HG03571 (cell line): ENCODE measurements at regions not wholly inside any gene's neighbourhood (a gene's known extent, or its start where the extent isn't known, plus 50 kb on each side); places are given as distances from the start of the nearest gene placed in this dataset.
"Not testable (repeated sequence)": the region's sequence is repeated elsewhere in the genome, so short reads cannot be mapped to it uniquely, and the experiment has no call there.

ENCODE experiments used
- ATAC-seq: cut with Tn5 transposase; IDR thresholded peaks from one replicate; pipeline ENCODE4 v1.9.1; 2021; ENCODE audit not compliant: unreplicated experiment

DNA sequence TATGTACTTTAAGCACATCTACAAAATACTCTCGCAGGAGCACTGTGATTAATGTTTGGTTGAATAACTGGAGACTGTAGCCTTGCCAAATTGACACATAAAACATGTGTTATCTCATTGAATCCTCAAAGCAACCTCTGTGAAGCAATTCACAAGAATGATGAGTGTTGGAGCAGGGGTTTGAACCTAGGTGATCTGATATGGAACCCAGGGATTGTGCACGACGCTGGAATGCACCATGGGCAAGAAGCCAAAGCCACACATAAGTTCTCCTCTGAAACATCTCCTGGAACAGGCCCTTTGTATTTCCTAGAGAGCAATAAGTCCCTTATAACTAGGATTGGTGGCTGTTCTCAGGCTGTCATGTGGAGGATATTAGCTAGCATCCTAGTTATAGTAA is 124.6 kb upstream of the IVNS1ABP start:
- ATAC-seq = no peak

DNA sequence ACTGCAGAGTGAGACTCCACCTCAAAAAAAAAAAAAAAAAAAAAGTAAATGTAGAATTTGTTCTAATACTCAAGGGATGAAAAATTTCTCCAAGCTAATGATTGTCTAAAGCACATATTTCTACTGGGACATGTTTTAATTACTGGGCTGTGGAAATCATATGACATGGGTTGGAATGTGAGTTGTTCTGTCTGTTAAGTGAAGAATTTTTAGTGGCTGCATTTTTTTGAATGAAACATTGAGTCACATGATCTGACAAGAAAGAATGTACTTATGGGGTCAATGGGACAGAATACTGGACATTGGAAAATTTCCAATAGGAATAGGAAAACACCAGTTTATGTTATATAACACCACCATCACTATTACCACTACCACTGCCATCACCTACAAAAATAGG is 123.8 kb upstream of the IVNS1ABP start:
- no peak for ATAC-seq

DNA sequence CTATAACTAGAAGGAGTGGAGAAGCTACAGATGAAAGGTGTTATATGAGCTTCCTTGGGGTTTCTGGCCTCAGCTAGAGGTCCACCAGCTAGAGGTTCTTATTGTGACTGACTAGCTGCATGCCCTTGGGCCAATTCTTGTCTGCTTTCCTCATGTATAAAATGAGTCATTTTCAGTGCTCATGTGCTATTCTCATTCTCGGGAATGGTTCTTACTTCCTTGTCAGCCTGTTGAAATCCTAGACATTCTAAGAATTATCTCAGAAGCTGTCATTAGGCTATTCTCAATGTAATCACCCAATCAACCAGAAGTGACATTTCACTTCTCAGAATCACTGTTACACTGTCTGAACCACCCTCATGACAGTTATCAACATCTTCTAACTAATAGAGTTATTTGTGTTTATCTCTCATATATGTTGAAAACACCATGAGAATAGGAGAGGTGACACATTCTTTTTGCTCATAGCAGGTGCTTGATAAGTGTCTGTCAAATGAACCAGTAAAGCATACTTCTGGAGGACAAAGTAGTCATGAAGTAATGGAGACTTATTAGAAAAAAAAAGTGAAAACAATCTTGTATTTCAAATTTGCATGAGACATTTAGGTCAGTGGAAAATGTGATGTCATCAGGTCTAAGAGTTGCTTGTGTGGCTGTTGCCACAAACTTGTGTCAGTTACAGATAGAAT is 122.8 kb upstream of the IVNS1ABP start:
- ATAC-seq = peak; percentile 68

DNA sequence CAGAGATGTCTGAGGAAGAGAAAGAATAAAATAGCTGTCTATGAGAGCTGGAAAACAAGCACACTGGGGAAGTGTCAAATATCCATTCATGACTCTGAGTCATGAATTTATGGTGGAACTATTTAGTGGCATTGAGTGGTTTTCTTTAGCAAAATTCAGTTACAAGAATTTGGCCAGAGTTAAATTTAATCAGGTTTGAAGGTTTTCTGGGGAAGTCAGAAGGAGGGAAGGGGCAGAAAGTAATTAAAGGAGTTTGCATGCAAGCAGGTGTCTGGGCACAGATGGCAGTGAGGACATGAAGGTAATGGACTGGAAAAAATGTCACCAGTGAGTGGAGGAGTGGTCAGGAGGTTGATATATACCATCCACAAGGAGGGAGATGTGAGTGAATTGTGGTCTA is 121.9 kb upstream of the IVNS1ABP start:
- ATAC-seq = no peak

DNA sequence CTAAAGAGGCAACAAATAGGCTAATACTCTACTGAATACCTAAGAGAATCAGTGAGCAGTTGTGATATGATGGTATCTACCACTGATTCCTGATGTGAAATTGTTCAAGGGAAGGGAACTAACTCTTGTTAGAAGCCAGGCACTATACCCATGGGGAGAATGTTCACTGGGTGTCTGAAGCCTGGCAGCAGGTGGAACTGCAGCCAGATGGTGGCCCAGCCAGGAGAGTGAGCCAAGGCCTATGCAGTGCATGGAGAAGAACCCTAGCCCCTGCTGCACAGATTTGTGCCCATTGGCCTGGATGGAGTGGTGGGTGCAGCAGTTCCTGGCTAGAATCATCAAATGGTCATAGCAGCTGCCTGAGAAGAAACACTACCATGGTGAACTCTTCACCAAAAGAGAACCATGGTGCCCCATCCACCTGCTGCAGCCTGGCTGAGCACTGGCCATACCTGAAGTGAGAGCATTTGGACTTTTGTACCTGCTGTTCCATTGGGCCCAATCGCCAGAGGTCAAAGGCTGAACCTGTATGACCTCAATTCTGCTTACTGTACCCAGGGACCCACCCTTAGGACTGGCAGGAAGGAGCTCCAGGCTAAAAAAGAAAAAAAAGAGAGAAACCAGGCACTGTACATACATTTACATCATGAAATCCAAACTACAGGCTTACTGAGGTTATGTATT is 118.8 kb upstream of the IVNS1ABP start:
- ATAC-seq = no peak

DNA sequence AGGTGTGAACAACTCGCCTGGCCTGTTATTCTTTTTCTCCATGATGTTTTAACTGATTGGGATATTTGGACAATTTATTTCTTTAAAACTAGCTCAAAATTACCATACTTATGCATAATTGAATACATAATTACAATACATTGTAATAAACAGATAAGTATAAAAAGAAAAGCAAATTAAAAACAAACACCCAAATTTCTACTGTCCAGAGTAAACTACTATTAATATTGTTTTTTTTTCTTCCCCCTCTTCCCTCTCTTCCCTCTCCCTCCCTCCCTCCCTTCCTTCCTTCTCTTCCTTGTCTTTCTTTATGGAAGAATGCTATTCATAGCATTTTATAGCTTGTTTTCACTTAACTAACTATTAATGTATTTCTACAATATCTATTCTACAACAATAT is 117.7 kb upstream of the IVNS1ABP start:
- no peak for ATAC-seq

DNA sequence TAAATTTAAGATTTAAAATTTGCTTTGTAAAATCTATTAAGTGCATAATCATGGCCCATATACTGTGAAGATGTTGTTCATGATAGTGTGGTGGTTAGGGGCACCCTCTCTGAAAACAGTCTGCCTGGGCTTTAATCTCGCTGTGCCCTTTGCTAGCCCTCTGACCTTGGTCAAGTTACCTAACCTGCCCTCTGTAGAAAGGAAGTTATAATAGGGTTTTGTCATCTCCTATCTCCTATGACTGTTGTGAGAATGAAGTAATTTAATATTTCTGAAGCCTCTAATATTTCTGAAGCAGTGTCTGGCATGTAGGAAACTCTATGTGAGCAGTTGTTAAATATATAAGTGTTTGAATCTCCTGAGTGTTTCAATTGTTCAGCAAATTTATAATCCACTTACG is 116.6 kb upstream of the IVNS1ABP start:
- no peak for ATAC-seq

DNA sequence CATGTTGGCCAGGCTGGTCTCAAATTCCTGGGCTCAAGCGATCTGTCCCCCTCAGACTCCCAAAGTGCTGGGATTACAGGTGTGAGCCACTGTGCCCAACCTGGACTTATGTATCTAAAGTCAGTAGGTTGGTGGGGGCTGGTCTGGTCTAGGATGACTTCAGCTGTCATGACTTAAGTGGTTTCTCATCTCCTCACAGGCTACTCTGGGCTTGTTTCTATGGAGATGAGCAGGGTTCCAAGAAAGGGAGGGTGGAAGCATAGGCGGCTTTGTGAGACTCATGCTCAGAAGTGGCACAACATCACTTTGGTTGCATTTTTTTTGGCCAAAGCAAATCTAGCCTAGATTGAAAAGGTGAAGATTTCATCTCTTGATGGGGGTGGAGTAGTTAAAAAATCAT is 115.9 kb upstream of the IVNS1ABP start:
- ATAC-seq = no peak

DNA sequence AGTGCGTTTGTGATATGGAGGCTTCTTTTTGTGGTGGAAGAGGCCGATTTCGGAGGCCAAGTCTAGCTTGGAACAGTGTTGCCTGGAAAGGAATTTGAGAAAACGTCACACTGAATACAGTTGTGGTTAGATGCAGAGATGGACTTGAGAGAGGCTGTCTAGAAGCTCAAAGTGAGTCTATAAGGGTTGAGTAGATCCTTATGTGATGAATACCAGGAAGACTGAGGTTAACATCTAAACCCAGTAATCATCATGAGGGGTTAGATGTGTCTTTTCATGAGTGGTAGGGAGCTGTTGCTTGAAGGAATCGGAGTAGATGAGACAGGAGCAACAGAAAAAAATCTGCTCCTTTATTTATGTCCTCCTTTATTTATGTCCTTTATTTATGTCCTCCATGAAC is 114.6 kb upstream of the IVNS1ABP start:
- ATAC-seq = no peak

DNA sequence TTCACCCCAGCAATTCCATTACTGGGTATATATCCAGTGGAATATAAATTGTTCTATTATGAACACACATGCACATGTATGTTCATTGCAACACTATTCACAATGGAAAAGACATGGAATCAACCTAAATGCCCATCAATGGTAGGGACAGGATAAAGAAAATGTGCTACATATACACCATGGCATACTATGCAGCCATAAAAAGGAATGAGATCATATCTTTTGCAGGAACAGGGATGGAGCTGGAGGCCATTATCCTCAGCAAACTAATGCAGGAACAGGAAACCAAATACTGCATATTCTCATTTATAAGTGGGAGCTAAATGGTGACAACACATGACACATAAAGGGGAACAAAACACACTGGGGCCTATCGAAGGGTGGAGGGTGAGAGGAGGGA is 112.6 kb upstream of the IVNS1ABP start:
- ATAC-seq = not testable (repeated sequence)

DNA sequence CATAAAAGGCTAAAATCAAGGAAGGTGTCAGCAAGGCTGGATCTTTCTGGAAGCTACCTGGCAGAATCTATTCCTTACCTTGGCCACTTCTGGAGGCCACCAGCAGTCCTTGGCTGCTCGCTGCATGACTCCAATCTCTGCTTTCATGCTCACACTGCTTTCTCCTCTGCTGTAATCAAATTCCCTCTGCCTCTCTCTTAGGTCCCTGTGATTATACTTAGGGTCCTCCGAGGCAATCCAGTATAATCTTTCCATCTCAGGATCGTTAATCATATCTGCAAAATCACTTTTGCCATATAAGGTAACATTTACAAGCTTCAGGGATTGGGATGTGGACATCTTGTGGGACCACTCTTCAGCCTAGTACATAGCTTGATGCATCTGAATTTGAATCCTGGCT is 110.7 kb upstream of the IVNS1ABP start:
- no peak for ATAC-seq

DNA sequence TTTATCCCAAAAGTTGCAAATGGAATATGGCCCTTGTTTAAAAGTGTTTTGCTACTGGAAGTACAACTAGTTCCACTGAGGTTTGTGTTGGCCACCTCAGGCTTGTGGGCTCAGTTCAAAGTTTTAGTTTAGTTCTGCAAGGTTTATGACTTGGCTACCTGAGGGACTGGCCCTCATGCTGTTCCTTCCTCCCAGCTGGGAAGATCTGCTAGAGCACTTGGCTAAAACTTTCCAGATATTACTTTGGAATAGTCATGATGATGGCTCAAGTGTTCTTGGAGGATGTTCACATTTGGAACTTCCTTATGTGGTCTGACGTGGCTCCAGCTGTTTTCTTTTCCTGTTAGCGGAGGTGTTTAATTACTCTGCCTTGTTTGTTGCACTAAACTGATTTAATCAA is 110.2 kb upstream of the IVNS1ABP start:
- no peak for ATAC-seq

DNA sequence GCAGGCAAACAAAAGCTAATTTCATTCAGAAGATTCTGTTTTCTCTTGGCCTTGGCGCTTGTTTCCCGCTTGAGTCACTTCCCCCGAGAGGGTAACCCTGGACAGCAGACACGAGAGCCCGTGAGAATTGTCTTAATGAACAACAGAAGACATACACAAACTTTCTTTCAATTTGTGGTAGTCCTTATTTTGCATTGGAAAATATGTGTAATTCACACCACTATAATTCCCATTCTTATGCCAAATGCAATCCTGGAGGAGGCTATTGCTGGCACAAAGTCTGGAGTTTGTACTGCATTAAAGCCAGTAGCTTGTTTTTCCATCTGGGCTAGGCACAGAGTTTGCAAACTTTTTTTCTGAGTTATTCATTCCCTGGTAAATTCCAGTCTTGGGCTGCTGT is 109.8 kb upstream of the IVNS1ABP start:
- ATAC-seq = no peak

DNA sequence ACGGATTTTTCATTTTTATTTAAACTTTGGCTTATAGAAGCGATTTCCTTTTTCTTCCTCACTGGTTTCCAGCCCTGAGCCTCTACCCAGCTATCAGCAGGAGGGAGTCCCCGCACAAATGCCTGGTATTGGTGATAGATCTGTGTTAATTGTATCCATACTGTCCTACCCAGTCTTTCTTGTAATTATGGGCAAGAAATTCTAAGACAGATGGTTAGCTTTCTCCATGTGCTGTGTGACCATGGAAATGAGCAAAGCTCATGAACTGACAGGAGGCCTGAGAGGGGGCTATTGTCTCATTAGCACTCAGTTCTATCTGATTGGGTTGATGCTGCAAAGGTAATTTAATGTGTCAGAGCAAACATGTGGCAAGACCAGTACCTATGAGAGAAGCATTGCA is 108.1 kb upstream of the IVNS1ABP start:
- ATAC-seq = no peak

DNA sequence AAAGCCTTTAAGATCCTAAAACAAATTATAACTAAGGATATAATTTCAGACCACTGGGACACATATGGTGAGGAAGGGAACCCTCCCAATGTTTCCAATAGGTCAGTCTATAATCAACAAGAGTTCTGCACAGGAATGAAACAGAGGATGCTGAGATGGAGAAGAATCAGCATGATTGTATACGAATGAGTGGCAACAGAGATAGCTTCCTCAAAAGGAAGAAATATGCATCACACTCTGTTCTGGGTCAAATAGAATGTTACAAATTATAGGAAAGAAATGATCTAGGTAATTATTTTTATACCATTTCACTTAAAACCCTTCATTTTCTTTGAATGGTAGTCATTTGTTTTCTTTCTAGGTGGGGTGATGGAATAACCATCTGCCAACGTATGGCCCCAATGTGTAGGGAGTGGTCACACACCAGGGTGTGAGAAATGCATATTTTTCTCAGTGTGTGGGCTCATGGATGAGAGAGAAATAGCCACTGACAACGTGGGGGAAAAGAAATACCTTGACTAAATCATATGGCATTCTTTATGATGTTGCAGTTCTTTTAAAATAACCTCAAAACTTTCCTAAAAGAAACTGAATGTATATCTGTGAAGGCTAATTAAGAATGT is 104.6 kb upstream of the IVNS1ABP start:
- no peak for ATAC-seq

DNA sequence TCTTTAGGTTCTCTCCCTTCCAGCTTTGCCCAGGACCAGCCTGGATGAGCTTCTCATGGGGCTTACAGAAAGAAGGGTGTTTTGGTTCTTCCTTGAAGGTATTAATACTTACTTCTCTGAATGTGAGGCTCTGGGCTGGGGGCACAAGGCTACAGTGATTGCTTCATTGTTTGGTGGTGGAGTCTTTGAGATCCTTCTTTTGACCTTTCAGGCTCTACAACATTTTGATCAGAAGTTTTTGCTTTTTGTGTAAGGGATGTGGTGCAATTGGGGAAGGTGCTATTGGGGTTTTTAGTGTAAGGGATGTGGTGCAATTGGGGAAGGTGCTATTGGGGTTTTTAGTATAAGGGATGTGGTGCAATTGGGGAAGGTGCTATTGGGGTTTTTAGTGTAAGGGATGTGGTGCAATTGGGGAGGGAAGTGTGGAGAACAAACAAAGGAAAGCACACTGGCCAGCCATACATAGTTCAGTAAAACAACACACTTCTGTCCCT is 103.6 kb upstream of the IVNS1ABP start:
- ATAC-seq = no peak

DNA sequence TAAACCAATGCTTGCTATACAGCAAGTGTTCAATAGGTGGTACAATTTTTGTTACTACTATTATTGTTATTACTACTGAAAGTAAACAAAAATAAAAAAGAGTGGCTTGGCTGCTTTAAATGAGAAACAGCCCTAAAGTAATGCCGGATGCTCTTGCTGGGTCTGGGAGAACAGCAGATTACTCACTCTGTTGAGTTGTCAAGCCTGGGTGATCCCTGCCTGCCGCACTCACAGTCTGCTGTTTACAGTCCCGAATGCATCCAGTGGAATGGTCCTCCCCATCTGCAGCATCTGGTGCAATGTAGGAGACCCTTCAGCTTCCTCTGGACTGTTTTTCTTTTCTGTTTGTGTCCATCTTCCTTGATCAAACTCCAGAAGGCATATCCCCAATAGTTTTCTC is 102.7 kb upstream of the IVNS1ABP start:
- ATAC-seq = no peak

DNA sequence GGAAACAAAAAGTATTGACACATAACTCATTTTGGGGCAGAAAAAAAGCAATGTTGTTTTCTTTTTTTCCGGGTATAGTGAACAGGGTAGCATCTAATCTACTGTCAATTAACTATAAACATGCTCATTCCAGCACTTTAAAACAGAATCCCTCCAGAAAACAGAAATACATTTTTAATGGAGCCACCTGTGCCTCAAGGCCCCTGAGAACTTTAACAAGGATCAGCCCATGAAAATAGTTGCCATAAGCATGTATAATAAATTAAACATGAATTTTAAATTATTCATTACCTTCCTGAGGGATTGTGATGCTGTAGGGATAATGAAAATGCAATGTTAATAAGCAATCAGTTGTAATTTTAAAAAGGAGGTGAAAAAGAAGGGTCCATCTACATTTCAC is 101.4 kb upstream of the IVNS1ABP start:
- no peak for ATAC-seq

DNA sequence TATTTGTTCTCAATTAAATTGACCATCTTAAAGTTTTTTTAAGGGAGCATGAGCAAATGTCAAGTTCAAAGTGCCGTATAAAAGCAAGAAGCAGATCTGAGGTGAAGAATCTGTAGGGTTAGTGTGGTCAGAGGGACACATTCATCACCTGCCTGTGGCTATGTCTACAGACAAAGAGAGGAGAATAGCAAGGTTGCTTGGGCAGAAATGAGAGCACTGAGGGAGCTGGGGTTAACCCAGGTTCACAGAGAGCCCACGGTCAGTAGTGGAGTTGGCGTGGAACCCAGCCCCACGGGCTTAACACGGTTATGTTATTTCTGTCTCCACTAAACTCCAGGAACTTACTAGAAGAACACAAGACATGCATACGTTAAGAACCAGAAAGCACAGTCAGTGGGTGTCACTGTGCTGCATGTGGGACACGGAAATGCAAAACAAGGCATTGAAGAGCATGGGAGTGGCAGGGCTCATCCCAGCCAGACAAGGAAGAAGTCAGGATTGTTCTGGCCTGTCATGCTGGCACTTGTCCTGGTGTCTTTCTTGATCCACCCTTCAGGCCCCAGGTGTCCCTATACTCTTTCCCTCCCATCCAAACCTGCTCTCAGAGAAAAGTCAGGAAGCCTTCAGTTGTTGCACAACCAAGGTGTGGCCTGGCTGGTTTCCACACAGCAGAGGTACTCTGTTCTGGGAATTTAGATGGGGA is 95.5 kb upstream of the IVNS1ABP start:
- ATAC-seq = no peak

DNA sequence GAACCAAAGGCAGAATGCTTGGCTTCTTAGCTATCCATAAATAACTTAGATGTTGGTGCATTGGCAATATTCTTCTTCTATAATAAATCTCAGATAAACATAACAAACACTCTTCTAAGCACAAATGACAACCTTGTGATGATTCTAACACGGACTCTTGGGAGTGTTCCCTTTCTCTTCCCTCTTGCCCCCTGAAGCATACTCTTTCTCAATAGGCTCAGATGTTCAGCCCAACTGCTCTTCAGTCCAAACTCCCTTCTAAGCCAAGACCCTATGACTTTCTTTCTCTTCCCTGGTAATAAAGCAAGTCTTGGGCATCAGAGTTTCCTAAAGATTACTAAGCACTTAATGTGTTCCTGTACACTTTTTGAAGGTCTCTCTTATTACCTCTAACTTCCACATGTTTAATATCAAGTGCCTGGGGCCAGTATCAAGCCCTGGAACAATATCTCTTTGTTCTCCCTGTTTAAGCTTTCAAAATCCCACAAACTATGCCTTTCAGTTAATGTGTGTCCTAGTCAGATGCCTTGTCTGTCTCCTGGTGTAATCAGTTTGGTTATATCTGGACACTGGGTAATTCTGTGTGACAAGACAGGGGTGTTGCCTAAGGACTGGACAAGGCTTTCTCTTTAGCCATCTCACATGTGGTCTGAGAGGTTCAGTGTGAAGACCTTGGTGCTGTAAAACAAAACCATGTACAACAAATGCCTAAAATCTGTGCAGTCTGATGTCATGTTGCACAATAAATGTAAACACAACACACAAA is 92.9 kb upstream of the IVNS1ABP start:
- no peak for ATAC-seq

DNA sequence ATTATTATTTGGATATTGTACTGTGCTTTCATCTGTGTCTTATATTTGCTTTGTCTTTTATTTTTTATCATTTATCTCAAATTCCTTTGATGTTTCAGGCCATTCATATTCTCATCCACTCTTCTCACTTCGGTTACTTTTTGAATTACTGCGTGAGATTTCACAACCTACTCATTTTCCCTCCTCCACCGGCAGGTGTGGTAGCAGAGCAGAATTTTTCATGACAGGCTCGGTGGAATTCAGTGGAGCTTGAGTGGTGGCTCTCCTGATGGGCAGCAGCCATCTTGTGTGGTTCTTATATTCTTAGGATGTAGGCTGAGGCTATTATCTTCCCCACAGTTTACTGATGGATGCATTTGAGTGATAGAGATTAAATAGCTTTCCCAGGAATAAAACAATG is 92.3 kb upstream of the IVNS1ABP start:
- no peak for ATAC-seq
